Heart left ventricle (tissue), 13 donors: ENCODE measurements at regions not wholly inside any gene's neighbourhood (a gene's known extent, or its start where the extent isn't known, plus 50 kb on each side); places are given as distances from the start of the nearest gene placed in this dataset.

Source experiments
- POLR2A ChIP-seq, 2 donors: fragments of 450-650 bp; IDR thresholded peaks; one replicate each; pipeline ENCODE4 v1.6.1; 2017; ENCODE audit warnings: antibody characterized with exemption in 2 of 2, mild to moderate bottlenecking in 2 of 2, moderate library complexity in 2 of 2
- TF ChIP-seq, protein P1 (sequence below), 12 donors: fragments of 200-600 bp; sonication (generic) in 4 of 12; IDR thresholded peaks; one replicate each; pipeline versions ENCODE4 v1.5.0 to v1.8.0; 2018 to 2022; ENCODE audit warnings: antibody characterized with exemption in 12 of 12, mild to moderate bottlenecking in 5 of 12
- donor health status: ischemic (EF 13 %, LVEDD 7.1; RV severe dilation, severe dysfunction).
- donor health status: DM: no; HTN: yes; CAD: no.
- donor health status: DM: no; HTN: no; CAD: no.
- donor health status: ischemic (EF 25% LVEDD 6.9; RV normal size, moderate dysfunction).
- donor health status: ischemic (EF 25% LVEDD 5.7; RV mildly dilated, moderate dysfunction).
- donor health status: ischemic (EF 35%, LVEDD 5.7; RV mildly dilated, moderate dysfunction).
- donor health status: nonischemic (EF 11% LVEDD 7.7; RV severe dilation, severe dysfunction).
- donor health status: DM: yes; HTN: yes; CAD: no.
- donor health status: PGD.
- donor health status: ischemic (EF 29% LVEDD 5.4; RV normal size, mild dysfunction).
- donor health status: nonischemic (EF 23%, LVEDD 6.1; RV moderate dilation, normal function).

DNA sequence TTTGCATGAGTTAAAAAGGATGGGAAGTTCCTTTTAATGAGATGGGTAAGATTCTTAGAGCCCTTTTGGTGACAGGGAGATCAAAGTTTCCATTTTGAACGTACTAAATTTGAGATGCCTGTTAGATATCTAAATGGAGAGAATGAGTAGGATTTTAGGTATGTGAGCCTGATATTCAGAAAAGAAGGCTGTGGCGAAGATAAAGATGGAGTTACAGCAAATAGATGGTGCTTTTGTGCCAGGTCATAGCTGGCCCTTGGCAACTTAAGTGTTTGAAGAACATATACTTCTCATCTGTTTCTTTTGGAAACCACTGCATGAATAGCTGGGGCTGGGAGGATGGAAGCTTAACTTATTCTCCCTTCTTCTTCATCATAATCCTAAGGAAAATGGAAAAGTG is 282.5 kb downstream of the PTBP2 start:
- TF ChIP-seq, protein P1, sequence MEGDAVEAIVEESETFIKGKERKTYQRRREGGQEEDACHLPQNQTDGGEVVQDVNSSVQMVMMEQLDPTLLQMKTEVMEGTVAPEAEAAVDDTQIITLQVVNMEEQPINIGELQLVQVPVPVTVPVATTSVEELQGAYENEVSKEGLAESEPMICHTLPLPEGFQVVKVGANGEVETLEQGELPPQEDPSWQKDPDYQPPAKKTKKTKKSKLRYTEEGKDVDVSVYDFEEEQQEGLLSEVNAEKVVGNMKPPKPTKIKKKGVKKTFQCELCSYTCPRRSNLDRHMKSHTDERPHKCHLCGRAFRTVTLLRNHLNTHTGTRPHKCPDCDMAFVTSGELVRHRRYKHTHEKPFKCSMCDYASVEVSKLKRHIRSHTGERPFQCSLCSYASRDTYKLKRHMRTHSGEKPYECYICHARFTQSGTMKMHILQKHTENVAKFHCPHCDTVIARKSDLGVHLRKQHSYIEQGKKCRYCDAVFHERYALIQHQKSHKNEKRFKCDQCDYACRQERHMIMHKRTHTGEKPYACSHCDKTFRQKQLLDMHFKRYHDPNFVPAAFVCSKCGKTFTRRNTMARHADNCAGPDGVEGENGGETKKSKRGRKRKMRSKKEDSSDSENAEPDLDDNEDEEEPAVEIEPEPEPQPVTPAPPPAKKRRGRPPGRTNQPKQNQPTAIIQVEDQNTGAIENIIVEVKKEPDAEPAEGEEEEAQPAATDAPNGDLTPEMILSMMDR (IDR thresholded peaks at IDR 0.05), result no peak
- no peak for TF ChIP-seq POLR2A (IDR thresholded peaks at IDR 0.05)
